Lower leg skin (tissue), 3 donors: ENCODE measurements at regions not wholly inside any gene's neighbourhood (a gene's known extent, or its start where the extent isn't known, plus 50 kb on each side); places are given as distances from the start of the nearest gene placed in this dataset.
"Not testable (repeated sequence)": the region's sequence is repeated elsewhere in the genome, so short reads cannot be mapped to it uniquely, and the experiment has no call there.

Source experiments
- POLR2A ChIP-seq, 2 donors: fragments of 450-650 bp; IDR thresholded peaks; one replicate each; pipeline ENCODE4 v1.6.1; 2016 to 2017; ENCODE audit warnings: antibody characterized with exemption in 2 of 2, mild to moderate bottlenecking in 1 of 2, moderate library complexity in 1 of 2
- TF ChIP-seq, protein P1 (sequence below), 3 donors: fragments of 450-650 bp; IDR thresholded peaks; one replicate each; pipeline ENCODE4 v1.5.1; 2016; ENCODE audit warnings: antibody characterized with exemption in 3 of 3, mild to moderate bottlenecking in 3 of 3, moderate library complexity in 2 of 3

DNA sequence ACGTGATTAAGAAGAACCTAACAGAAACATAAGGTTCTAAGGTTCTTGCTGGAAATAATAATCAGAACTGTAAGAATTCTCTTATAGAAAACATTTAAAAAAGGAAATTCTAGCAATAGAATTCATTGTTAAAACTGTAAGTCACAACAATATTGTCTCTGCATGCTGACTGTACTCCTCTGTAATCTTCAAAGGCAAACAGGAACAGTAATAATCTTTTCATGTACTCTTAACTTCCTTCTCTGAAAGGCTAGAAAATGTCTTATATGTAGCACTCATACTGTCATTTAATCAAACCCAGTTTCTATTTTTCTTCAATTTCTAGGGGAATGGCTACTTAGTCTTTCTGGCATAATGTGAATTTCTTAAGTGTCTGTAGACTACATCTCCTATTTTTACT lies 103.5 kb upstream of the AGAP9 start:
- TF ChIP-seq, protein P1, sequence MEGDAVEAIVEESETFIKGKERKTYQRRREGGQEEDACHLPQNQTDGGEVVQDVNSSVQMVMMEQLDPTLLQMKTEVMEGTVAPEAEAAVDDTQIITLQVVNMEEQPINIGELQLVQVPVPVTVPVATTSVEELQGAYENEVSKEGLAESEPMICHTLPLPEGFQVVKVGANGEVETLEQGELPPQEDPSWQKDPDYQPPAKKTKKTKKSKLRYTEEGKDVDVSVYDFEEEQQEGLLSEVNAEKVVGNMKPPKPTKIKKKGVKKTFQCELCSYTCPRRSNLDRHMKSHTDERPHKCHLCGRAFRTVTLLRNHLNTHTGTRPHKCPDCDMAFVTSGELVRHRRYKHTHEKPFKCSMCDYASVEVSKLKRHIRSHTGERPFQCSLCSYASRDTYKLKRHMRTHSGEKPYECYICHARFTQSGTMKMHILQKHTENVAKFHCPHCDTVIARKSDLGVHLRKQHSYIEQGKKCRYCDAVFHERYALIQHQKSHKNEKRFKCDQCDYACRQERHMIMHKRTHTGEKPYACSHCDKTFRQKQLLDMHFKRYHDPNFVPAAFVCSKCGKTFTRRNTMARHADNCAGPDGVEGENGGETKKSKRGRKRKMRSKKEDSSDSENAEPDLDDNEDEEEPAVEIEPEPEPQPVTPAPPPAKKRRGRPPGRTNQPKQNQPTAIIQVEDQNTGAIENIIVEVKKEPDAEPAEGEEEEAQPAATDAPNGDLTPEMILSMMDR (IDR thresholded peaks at IDR 0.05), result not testable (repeated sequence)
- not testable (repeated sequence) for TF ChIP-seq POLR2A (IDR thresholded peaks at IDR 0.05)
